Loucy (cell line): ENCODE measurements at regions not wholly inside any gene's neighbourhood (a gene's known extent, or its start where the extent isn't known, plus 50 kb on each side); places are given as distances from the start of the nearest gene placed in this dataset.

Source experiments
- CTCF ChIP-seq: fragments of 200-600 bp; sonication (generic); conservative IDR thresholded peaks from 2 replicates; pipeline ENCODE4 v1.5.1; 2014; ENCODE audit warnings: mild to moderate bottlenecking, antibody characterized with exemption, low read length
- EZH2phosphoT487 ChIP-seq: fragments of 200-600 bp; IDR thresholded peaks from 2 replicates; pipeline ENCODE4 v1.6.1; 2018; ENCODE audit warnings: antibody characterized with exemption, mild to moderate bottlenecking, moderate library complexity, borderline replicate concordance

- TF ChIP-seq CTCF (no peak), EZH2phosphoT487 (no peak)
Observed at GRCh38 chr2:226124548-226125011, 675.0 kb downstream of the IRS1 start.
